Endothelial cell of umbilical vein (primary cell): ENCODE measurements at regions not wholly inside any gene's neighbourhood (a gene's known extent, or its start where the extent isn't known, plus 50 kb on each side); places are given as distances from the start of the nearest gene placed in this dataset.

Experiments used
- BruUV-seq: library from RNA; stranded (reverse); fragments of 400-500 nt; replicated peaks from 2 replicates; lab custom pipeline; 2021; lab: Mats Ljungman, UMichigan
- CTCF ChIA-PET: fragments of 300-600, 350-600 bp; sonication (Branson Sonifier 250); formaldehyde crosslinking; loops from one replicate; lab custom pipeline; 2021; ENCODE audit warnings: antibody characterized with exemption, inconsistent platforms; lab: Charles Lee
- POLR2A ChIA-PET: fragments of 300-600, 350-600 bp; sonication (Branson Sonifier 250); formaldehyde crosslinking; loops from one replicate; lab custom pipeline; 2021; ENCODE audit warnings: antibody characterized with exemption, inconsistent platforms; lab: Charles Lee
- DNase-seq: peaks from one replicate; pipeline ENCODE4 v3.0.0-alpha.2; 2011; ENCODE audit warnings: low read depth, low spot score
- FAIRE-seq: peaks from 2 replicates; lab custom pipeline; 2011; peaks lifted over from hg19 to GRCh38; lab: Jason Lieb, UNC
- H2AFZ ChIP-seq: 2 replicates; pipeline ENCODE4 v1.6.0; 2012; ENCODE audit warnings: low read depth, low read length, control low read depth, inconsistent platforms
- H3K27ac ChIP-seq: 2 replicates; pipeline ENCODE4 v1.5.1; 2011; ENCODE audit warnings: low read depth, mild to moderate bottlenecking, control low read depth, low read length, moderate library complexity; ENCODE audit not compliant: insufficient read depth
- H3K27me3 ChIP-seq, 2 experiments: 2 replicates each; pipeline versions ENCODE4 v1.6.0 to v1.6.1; 2011; ENCODE audit warnings: low read length in 2 of 2, mixed read lengths in 1 of 2; ENCODE audit not compliant: control insufficient read depth in 2 of 2, insufficient read depth in 2 of 2
- H3K36me3 ChIP-seq, 2 experiments: 2 replicates in 1 of 2; 3 replicates in 1 of 2; pipeline ENCODE4 v1.5.1; 2011; ENCODE audit warnings: low read length in 2 of 2, mild to moderate bottlenecking in 1 of 2, moderate library complexity in 1 of 2; ENCODE audit not compliant: control insufficient read depth in 2 of 2, insufficient read depth in 2 of 2; ENCODE audit errors: extremely low read depth in 1 of 2
- H3K4me1 ChIP-seq: 3 replicates; pipeline ENCODE4 v1.5.1; 2011; ENCODE audit warnings: mild to moderate bottlenecking, low read length; ENCODE audit not compliant: control insufficient read depth, insufficient read depth; ENCODE audit errors: extremely low read depth
- H3K4me2 ChIP-seq: 2 replicates; pipeline ENCODE4 v1.6.1; 2011; ENCODE audit warnings: low read length, control low read depth, mixed read lengths; ENCODE audit not compliant: insufficient read depth
- H3K4me3 ChIP-seq, 3 experiments: fragments of 200-600 bp in 1 of 3; sonication (generic), shearing (Covaris generic) in 1 of 3; replicated peaks in 1 of 3; 2 replicates each; pipeline ENCODE4 v1.5.1; 2011 to 2016; ENCODE audit warnings: control low read depth in 3 of 3, low read length in 3 of 3, mild to moderate bottlenecking in 2 of 3, inconsistent platforms in 1 of 3, low read depth in 1 of 3, moderate library complexity in 1 of 3; ENCODE audit not compliant: insufficient read depth in 1 of 3
- H3K79me2 ChIP-seq: 2 replicates; pipeline ENCODE4 v1.6.0; 2012; ENCODE audit warnings: low read length, inconsistent platforms; ENCODE audit not compliant: control insufficient read depth, insufficient read depth
- H3K9ac ChIP-seq: replicated peaks from 2 replicates; pipeline ENCODE3; 2011; ENCODE audit warnings: low read length, control low read depth; ENCODE audit not compliant: insufficient read depth; ENCODE audit errors: extremely low read depth
- H3K9me1 ChIP-seq: replicated peaks from 3 replicates; pipeline ENCODE4 v1.6.0; 2011; ENCODE audit warnings: mild to moderate bottlenecking, low read length; ENCODE audit not compliant: control insufficient read depth, insufficient read depth; ENCODE audit errors: extremely low read depth
- H3K9me3 ChIP-seq: replicated peaks from 2 replicates; pipeline ENCODE4 v1.5.1; 2012; ENCODE audit warnings: low read length, inconsistent platforms; ENCODE audit not compliant: control insufficient read depth, insufficient read depth
- H4K20me1 ChIP-seq: replicated peaks from 2 replicates; pipeline ENCODE3; 2011; ENCODE audit warnings: mild to moderate bottlenecking, low read length; ENCODE audit not compliant: control insufficient read depth, insufficient read depth; ENCODE audit errors: extremely low read depth
- CTCF ChIP-seq, 2 donors: IDR thresholded peaks; 1 replicate in 1 of 2; 2 replicates in 1 of 2; pipeline ENCODE4 v1.5.1; 2011; ENCODE audit warnings: low read length in 2 of 2, mild to moderate bottlenecking in 2 of 2, moderate library complexity in 2 of 2, control low read depth in 1 of 2, inconsistent platforms in 1 of 2, low read depth in 1 of 2; ENCODE audit not compliant: insufficient read depth in 1 of 2; ENCODE audit errors: extremely low read depth in 1 of 2
- EZH2 ChIP-seq: IDR thresholded peaks from 2 replicates; pipeline ENCODE4 v1.6.1; 2012; ENCODE audit warnings: borderline replicate concordance, low read depth, mild to moderate bottlenecking, moderate library complexity, low read length, inconsistent platforms; ENCODE audit not compliant: severe bottlenecking
- FOS ChIP-seq: IDR thresholded peaks from 2 replicates; pipeline ENCODE4 v1.6.1; 2011; ENCODE audit warnings: mild to moderate bottlenecking, low read length, moderate library complexity, borderline replicate concordance; ENCODE audit not compliant: insufficient read depth
- GATA2 ChIP-seq: IDR thresholded peaks from 2 replicates; pipeline ENCODE4 v1.7.0; 2011; ENCODE audit warnings: low read depth, mild to moderate bottlenecking, moderate library complexity, mixed read lengths, low read length; ENCODE audit not compliant: insufficient read length, insufficient read depth
- JUN ChIP-seq: IDR thresholded peaks from 2 replicates; pipeline ENCODE4 v1.6.1; 2011; ENCODE audit warnings: borderline replicate concordance, low read depth; ENCODE audit not compliant: insufficient read length, insufficient read depth
- MAX ChIP-seq: IDR thresholded peaks from 2 replicates; pipeline ENCODE4 v1.6.1; 2011; ENCODE audit not compliant: insufficient read depth, insufficient read length
- MYC ChIP-seq: IDR thresholded peaks from one replicate; pipeline ENCODE4 v1.6.1; 2011; ENCODE audit warnings: mild to moderate bottlenecking, low read depth, low read length
- POLR2A ChIP-seq: IDR thresholded peaks from 2 replicates; pipeline ENCODE4 v1.6.1; 2012; ENCODE audit warnings: low read depth, mild to moderate bottlenecking, control low read depth, low read length
- POLR2AphosphoS5 ChIP-seq: IDR thresholded peaks from 2 replicates; pipeline ENCODE4 v1.6.1; 2012; ENCODE audit warnings: low read depth, mild to moderate bottlenecking, control low read depth, low read length, moderate library complexity; ENCODE audit not compliant: insufficient read depth
- dilution Hi-C: fragments of 300-500 bp; cut with MboI; formaldehyde crosslinking; loops from one replicate; pipeline ENCODE4 v1.15.0; 2019; ENCODE audit warnings: low sequenced_read_pairs; ENCODE audit not compliant: extremely low pct_ligation_motif_present
- intact Hi-C: fragments of 100-400 bp; cut with micrococcal nuclease; formaldehyde crosslinking; loops from one replicate; pipeline ENCODE4 v1.10.0; 2022

GRCh38 chr3:81922404-81922803 is 161.0 kb upstream of the GBE1 start:
- FAIRE-seq (no peak), DNase-seq (no peak)
- no peaks in the 10 kb centered on the region for H3K36me3 ChIP-seq
- BruUV-seq, result no TSS peak
- H3K9me3 ChIP-seq, result no peaks in the 10 kb centered on the region
- TF ChIP-seq POLR2A (no peak), FOS (no peak), MYC (no peak), CTCF (IDR thresholded peaks at IDR 0.05; ENCODE audit: extremely low read depth in 1 of 2, insufficient read depth in 1 of 2, low read depth in 1 of 2, low read length in 2 of 2) (no peak), MAX (no peak), EZH2 (no peak), JUN (no peak), POLR2AphosphoS5 (no peak), GATA2 (no peak)
- H3K9me1 ChIP-seq, result no peaks in the 10 kb centered on the region
- H3K9ac ChIP-seq, result no peak overlapping the region
- intact Hi-C loops, result no loop called here
- dilution Hi-C loops, result no loop called here
- H3K27ac ChIP-seq, result no peak overlapping the region
- no peaks in the 10 kb centered on the region for H4K20me1 ChIP-seq
- CTCF ChIA-PET, result interaction anchor here (2.8 kb wide), 1 partner anchor 13 kb away, joined by 12 read pairs; no protein-coding TSS in a partner anchor
- no peaks in the 10 kb centered on the region for H3K79me2 ChIP-seq
- no peak overlapping the region for H3K4me2 ChIP-seq
- no peak overlapping the region for H3K4me3 ChIP-seq
- POLR2A ChIA-PET, result no interaction called here
- H2AFZ ChIP-seq, result no peak overlapping the region
- peaks cover 2 to 4% of the 10 kb centered on the region in 2 experiments for H3K27me3 ChIP-seq
- H3K4me1 ChIP-seq, result no peaks in the 10 kb centered on the region
